Activated naive CD4-positive, alpha-beta T cell treated with anti-CD3 and anti-CD28 coated beads, Interleukin-2, amount 50 U/mL, for 24 hours (primary cell): ENCODE measurements at regions not wholly inside any gene's neighbourhood (a gene's known extent, or its start where the extent isn't known, plus 50 kb on each side); places are given as distances from the start of the nearest gene placed in this dataset.
"Not testable (repeated sequence)": the region's sequence is repeated elsewhere in the genome, so short reads cannot be mapped to it uniquely, and the experiment has no call there.

Source experiments
- H3K27ac Mint-ChIP-seq: one replicate; pipeline ENCODE4 v1.8.0; 2021; ENCODE audit warnings: mild to moderate bottlenecking, mixed read lengths
- H3K27me3 Mint-ChIP-seq: one replicate; pipeline ENCODE4 v1.8.0; 2021; ENCODE audit warnings: mixed read lengths
- H3K36me3 Mint-ChIP-seq: one replicate; pipeline ENCODE4 v1.8.0; 2021; ENCODE audit warnings: mixed read lengths
- H3K4me1 Mint-ChIP-seq: one replicate; pipeline ENCODE4 v1.8.0; 2021; ENCODE audit warnings: mixed read lengths
- H3K4me3 Mint-ChIP-seq: one replicate; pipeline ENCODE4 v1.8.0; 2021; ENCODE audit warnings: mild to moderate bottlenecking, mixed read lengths
- H3K9me3 Mint-ChIP-seq: one replicate; pipeline ENCODE4 v1.8.0; 2021; ENCODE audit warnings: mixed read lengths

DNA sequence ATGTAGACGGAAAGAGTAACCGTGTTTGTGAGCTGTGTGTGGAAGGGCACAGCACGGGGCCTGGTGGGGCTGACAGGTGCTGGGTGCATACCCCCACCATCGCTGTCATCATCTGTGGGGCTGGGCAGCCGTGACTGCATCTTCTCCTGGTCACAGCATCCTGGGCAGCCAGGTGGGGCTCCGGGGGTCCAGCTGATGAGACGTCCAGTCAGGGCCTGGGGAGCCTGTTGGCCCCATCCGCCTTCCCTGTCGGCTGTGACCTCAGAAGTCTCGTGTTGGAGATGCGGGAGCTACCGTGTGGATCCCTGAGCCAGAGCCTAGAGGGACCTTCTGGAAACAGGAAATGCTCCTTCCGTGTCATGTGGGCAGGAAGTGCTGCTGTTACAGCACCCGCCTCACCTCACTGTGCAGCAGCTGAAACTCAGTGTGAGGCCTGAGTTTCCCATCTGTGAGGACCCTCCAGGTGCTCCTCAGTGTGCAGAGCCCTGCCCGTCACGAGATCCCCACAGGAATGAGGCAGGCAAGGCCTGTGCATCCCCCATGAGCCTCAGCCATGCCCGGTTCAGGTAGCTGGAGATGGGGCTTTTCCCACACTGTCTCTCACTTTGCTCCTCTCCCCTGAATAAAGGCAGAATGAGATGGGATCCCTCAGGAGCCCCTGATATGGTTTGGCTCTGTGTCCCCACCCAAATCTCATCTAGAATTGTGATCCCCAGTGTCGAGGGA lies 108.7 kb downstream of the ERMARD start:
- Mint-ChIP-seq H3K27ac (no peak overlapping the region), H3K36me3 (peaks cover 2% of the 10 kb centered on the region), H3K9me3 (no peaks in the 10 kb centered on the region), H3K27me3 (no peaks in the 10 kb centered on the region), H3K4me1 (peaks cover 10% of the 10 kb centered on the region), H3K4me3 (no peak overlapping the region)

DNA sequence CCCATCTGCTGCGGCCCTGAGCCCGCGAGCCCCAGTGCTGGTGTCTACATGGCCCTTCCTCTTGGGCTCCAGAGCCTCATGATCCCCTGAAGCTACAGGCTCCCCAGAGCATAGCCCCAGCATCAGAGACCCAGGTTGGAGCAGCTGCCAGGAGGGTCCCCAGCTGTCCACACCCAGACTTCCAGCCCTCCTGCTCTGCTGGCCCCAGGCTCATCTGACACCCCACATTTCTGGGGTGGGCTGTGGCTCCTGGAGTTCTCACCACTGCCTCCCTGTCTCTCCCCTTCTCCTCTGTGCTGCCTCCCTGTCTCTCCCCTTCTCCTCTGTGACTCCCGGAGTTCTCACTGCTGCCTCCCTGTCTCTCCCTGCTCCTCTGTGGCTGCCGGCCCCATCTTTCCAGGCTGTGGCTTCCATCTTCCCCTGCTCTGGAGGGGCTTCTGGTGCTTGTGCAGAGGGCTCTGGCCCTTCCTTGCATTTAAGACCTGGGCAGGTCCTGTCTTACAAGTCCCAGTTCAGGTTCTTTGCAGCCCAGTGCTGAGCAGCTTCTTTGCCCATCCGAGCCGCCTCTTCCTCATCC lies 108.1 kb downstream of the ERMARD start:
- Mint-ChIP-seq H3K27me3 (no peaks in the 10 kb centered on the region), H3K9me3 (no peaks in the 10 kb centered on the region), H3K4me1 (peaks cover 10% of the 10 kb centered on the region), H3K4me3 (no peak overlapping the region), H3K36me3 (peaks cover 2% of the 10 kb centered on the region), H3K27ac (peak overlapping the region; percentile 26)

DNA sequence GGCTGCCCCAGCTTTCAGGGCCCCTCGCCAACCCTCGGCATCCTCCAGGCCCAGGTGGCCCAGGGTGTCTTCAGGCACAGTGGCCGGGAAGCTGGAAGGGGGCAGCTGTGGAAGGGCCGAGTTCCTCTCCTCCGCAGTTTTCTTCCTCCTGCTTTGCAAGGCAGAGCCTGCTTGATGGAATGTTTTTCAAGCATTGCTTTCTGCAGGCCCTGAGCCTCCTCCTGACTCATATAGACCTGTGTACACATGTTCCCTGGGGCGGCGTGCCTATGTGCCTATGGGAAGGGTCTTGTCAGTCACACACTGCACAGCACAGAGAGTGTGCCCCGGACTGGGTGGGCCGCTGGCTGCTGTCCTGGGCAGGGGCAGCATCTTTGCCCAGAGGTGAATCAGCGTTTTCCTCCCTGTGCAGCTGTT lies 107.5 kb downstream of the ERMARD start:
- peaks cover 2% of the 10 kb centered on the region for H3K36me3 Mint-ChIP-seq
- H3K27me3 Mint-ChIP-seq = no peaks in the 10 kb centered on the region
- H3K9me3 Mint-ChIP-seq = no peaks in the 10 kb centered on the region
- H3K4me1 Mint-ChIP-seq = peaks cover 10% of the 10 kb centered on the region
- no peak overlapping the region for H3K27ac Mint-ChIP-seq
- H3K4me3 Mint-ChIP-seq = no peak overlapping the region

DNA sequence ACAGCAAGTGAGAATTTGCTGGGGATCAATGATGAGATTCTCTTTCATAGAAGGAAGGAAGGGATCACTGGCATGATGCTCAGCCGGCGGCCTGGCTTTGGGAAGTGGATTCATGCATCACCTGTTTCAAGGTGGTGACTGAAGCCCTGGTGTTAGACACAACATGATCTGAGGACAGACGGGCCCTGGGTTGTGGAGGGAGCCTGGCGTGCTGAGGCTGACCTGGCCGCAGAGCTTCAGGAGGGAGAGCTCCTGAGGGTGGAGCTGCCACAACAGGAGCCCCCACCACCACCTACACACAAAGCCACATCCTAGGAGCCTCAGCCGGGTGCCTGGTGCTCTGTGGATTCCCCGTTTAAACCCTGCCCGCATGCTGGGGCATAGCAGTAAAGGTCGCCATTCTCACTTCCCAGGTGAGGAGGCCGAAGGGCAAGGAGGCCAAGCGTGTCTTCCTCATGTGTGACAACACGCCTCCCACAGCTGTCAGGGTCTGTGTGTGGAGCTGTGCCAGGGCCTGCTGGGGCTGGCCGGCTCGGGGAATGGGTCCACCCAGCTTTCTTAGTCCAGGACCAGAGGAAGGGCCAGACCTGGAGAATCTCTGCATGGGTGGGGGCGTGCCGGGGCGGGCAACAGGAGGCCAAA lies 107.0 kb downstream of the ERMARD start:
- H3K4me1 Mint-ChIP-seq = peaks cover 10% of the 10 kb centered on the region
- no peaks in the 10 kb centered on the region for H3K27me3 Mint-ChIP-seq
- H3K36me3 Mint-ChIP-seq = peaks cover 2% of the 10 kb centered on the region
- H3K9me3 Mint-ChIP-seq = no peaks in the 10 kb centered on the region
- H3K27ac Mint-ChIP-seq = no peak overlapping the region
- no peak overlapping the region for H3K4me3 Mint-ChIP-seq

DNA sequence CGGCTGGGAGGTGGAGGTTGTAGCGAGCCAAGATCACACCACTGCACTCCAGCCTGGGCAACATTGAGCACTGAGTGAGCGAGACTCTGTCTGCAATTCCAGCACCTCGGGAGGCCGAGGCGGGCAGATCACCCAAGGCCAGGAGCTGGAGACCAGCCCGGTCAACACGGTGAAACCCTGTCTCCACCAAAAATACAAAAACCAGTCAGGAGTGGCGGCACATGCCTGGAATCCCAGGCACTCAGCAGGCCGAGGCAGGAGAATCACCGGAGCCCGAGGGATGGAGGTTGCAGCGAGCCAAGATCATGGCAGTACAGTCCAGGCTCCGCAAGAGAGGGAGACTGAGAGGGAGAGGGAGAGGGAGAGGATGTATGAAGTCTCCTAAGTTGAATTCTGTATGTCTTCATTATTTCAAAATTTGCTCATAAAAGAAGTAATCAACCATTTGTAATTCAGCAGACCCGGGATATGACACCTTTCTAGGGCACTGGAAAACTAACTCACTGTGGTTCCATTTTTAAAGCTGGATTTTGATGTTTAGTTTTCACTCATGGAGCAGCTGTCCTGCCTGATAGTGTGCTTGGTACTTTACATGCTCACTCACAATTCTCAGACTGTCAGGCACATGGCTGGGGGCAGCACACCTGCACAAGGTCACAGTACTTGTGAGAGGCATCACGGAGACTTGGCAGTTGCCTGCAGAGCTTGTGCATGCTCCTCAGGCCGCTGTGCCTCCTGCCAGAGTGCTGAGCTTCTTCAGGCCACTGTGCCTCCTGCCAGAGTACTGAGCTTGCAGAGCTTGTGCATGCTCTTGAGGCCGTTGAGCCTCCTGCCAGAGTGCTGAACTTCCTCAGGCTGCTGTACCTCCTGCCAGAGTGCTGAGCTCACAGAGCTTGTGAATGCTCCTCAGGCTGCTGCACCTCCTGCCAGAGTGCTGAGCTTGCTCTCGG lies 106.2 kb downstream of the ERMARD start:
- Mint-ChIP-seq H3K9me3 (no peaks in the 10 kb centered on the region), H3K4me1 (peaks cover 10% of the 10 kb centered on the region), H3K36me3 (peaks cover 2% of the 10 kb centered on the region), H3K27ac (no peak overlapping the region), H3K4me3 (no peak overlapping the region), H3K27me3 (no peaks in the 10 kb centered on the region)

DNA sequence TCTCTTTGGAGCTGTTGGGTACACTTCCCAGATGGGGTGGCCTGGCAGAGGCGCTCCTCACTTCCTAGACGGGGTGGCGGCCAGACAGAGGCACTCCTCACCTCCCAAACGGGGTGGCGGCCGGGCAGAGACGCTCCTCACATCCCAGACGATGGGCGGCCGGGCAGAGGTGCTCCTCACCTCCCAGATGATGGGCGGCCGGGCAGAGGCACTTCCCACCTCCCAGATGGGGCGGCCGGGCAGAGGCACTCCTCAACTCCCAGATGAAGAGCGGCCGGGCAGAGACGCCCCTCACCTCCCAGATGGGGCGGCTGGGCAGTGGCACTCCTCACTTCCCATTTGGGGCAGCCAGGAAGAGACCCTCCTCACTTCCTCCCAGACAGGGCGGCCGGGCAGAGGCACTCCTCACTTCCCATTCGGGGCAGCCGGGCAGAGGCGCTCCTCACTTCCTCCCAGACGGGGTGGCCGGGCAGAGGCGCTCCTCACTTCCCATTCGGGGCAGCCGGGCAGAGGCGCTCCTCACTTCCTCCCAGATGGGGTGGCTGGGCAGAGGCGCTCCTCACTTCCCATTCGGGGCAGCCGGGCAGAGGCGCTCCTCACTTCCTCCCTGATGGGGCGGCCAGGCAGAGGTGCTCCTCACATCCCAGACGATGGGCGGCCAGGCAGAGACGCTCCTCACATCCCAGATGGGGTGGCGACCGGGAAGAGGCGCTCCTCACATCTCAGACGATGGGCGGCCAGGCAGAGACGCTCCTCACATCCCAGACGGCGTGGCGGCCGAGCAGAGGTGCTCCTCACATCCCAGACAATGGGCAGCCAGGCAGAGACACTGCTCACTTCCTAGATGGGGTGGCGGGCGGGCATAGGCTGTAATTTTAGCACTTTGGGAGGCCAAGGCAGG lies 105.3 kb downstream of the ERMARD start:
- H3K27ac Mint-ChIP-seq, H3K4me3 Mint-ChIP-seq, H3K4me1 Mint-ChIP-seq, H3K27me3 Mint-ChIP-seq, H3K9me3 Mint-ChIP-seq, H3K36me3 Mint-ChIP-seq: not testable (repeated sequence)

DNA sequence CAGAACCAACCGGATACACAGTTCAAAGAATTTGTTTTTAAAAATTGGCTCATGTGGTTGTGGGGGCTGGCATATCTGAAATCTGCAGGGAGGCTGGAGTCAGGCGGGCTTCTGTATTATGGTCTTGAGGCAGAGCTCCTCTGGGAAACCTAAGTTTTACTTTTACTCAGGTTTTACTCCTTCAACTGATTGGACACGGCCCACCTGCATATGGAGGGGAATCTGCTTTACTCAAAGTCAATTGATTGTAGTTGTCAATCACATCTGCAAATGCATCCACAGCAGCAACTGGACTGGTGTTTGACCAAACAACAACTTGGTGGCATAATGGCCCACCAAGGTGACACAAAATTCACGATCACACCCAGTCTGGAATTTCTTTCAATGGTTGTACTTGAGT lies 103.4 kb downstream of the ERMARD start:
- H3K4me1 Mint-ChIP-seq = no peaks in the 10 kb centered on the region
- H3K27ac Mint-ChIP-seq = peak overlapping the region; percentile 30
- H3K9me3 Mint-ChIP-seq = no peaks in the 10 kb centered on the region
- H3K4me3 Mint-ChIP-seq = no peak overlapping the region
- peaks cover 2% of the 10 kb centered on the region for H3K36me3 Mint-ChIP-seq
- H3K27me3 Mint-ChIP-seq = no peaks in the 10 kb centered on the region

DNA sequence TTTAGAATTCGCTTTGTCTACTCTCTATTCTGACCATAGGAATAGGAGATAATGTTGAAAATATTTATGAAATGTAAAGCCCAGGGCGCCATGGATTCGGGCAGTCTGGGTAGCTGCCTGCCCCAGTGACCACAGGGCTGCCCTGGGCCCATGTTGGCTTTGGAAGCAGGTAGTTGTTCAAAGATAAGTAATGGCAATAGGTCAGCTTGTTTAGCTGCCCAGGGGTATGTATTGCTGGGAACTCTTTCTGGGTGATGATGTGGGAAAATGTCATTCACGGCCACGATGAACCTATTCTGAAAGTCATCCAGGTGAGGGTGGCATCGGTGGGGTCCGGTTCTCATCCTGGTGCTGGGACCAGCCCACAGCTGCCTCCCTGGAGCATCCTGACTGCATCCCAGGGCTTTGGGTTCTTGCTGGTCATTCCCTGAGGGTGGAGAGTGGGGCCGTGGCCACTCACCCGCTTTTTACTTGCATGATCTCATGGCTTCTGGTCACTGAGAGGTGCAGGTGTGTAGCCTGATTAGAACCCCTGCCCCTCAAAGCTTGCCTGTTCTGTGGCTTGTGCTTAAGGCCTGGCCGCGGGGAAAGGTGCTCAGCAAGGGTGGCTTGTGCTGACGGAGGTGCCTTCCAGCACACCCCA lies 102.8 kb downstream of the ERMARD start:
- Mint-ChIP-seq H3K4me3 (no peak overlapping the region), H3K36me3 (peaks cover 2% of the 10 kb centered on the region), H3K27me3 (no peaks in the 10 kb centered on the region), H3K9me3 (no peaks in the 10 kb centered on the region), H3K4me1 (no peaks in the 10 kb centered on the region), H3K27ac (no peak overlapping the region)

DNA sequence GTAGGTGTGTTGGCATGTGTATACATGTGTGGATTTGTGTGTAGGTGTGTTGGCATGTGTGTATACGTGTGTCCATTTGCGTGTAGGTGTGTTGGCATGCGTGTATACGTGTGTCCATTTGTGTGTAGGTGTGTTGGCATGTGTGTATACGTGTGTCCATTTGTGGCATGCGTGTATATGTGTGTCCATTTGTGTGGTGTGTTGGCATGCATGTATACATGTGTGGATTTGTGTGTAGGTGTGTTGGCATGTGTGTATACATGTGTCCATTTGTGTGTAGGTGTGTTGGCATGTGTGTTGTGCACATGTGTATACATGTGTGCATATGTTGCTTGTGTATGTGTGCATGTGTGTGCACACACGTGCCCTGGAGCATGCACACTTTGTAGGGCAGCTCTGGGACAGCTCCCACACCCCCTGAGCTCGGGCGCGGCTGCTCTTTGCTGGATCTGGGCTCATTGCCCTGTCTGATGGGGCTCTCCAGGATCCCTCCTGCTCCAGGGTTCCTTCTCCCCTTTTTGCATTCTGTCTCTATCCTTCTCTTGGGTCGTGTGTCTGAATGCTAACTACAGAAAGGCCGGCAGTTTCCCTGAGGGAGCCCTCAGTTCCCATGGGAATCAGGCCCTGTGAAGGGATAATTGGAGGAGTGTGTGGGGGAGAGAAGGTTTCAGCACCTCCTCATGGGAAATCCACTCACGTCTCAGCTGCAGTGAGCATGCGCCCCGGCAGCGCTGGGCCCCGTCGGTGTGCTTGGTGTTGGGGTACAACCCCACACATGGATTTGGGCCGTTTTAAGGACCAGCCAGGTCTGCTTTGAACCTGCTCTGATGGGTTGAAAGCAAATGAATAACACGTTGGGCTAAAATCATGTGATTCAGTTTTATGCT lies 102.0 kb downstream of the ERMARD start:
- no peak overlapping the region for H3K4me3 Mint-ChIP-seq
- no peaks in the 10 kb centered on the region for H3K9me3 Mint-ChIP-seq
- H3K36me3 Mint-ChIP-seq = peaks cover 2% of the 10 kb centered on the region
- no peaks in the 10 kb centered on the region for H3K27me3 Mint-ChIP-seq
- no peak overlapping the region for H3K27ac Mint-ChIP-seq
- H3K4me1 Mint-ChIP-seq = no peaks in the 10 kb centered on the region

DNA sequence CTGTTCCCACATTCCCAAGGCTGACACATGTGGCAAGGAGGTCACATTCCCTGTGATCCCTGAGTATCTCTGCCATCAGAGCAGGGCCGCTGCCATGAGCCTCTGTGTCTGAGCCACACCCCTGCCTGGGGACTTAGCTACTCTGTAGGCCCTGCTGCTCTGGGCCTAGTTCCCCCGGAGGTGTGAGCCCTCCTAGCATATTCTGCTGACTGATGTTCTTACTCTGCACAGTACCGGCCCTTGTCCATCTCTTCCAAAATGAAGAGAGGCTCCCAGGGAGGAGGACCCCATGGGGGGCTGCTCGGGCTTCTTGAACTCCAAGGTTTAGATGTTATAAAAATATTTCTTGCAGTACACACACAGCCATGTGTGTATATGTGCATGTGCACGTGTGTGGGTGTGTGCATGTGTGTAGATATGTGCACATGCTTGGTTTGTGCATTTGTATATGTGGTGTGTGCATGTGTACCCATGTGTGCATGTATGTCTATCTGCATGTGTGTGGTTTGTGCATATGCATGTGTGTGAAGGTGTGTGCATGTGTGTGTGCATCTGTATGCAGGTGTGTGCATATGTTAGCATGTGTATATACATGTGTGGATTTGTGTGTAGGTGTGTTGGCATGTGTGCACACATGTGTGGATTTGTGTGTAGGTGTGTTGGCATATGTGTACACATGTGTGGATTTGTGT lies 101.2 kb downstream of the ERMARD start:
- no peaks in the 10 kb centered on the region for H3K9me3 Mint-ChIP-seq
- H3K4me3 Mint-ChIP-seq = no peak overlapping the region
- no peak overlapping the region for H3K27ac Mint-ChIP-seq
- no peaks in the 10 kb centered on the region for H3K4me1 Mint-ChIP-seq
- peaks cover 2% of the 10 kb centered on the region for H3K36me3 Mint-ChIP-seq
- H3K27me3 Mint-ChIP-seq = no peaks in the 10 kb centered on the region

DNA sequence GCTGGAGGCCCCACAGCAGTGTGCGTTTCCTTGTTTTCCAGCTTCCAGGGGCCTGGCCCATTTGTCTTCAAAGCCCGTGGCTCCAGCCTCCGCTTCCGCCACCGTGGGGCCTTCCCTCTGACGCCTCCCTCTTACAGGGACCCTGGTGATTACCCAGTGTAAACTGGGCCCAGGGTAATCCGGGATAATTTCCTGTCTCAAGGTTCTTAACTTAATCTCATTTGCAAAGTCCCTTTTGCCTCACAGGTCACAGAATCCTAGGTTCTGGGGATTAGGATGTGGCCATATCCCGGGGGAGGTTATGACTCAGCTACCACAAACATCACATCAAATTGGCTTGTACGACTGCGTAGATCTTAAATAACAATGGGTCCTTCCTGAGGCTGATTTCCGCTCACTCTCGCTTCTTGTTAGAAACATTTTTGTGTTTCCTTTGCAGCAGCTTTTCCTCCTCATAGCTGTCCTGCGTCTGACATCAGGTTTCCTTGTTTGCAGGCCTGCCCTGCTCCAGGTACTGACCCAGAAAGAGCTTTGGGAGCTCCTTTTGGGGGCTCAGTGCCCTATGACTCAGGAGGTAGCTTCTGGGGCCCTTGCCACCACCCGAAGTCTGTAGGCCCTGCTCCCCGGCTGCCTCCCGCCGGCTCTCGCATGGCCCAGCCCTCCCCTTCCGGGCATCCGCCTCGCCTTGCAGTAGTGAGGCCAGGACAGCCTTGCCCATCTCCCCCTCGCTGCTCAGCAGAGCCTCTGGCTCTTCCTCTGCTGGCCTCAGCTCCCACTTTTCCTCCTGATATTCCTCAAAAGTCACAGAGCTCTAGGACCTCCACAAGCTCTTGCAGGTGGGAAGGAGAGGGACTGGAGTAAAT lies 100.5 kb downstream of the ERMARD start:
- H3K4me3 Mint-ChIP-seq = no peak overlapping the region
- H3K9me3 Mint-ChIP-seq = no peaks in the 10 kb centered on the region
- no peaks in the 10 kb centered on the region for H3K4me1 Mint-ChIP-seq
- no peak overlapping the region for H3K27ac Mint-ChIP-seq
- no peaks in the 10 kb centered on the region for H3K36me3 Mint-ChIP-seq
- no peaks in the 10 kb centered on the region for H3K27me3 Mint-ChIP-seq

DNA sequence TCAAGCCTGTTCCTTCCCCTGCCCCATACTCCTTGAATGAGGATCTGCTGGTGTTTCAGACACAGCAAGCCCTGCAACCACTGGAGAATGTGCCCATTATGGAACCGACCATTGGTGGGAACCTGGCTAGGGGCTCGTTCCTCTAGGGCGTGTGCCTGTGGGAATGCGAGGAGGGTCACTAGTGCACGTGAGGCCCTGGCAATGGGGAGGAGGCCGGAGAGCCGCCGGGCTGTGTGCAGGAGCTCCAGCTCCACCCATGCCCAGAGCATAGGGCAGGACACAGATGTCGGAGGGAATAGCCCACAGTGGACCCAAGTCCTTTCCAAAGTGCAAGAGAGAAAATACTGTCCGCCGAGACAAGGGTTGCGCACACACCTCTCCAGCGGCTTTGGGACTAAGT lies 99.3 kb downstream of the ERMARD start:
- Mint-ChIP-seq H3K9me3 (no peaks in the 10 kb centered on the region), H3K27ac (no peak overlapping the region), H3K36me3 (no peaks in the 10 kb centered on the region), H3K4me3 (no peak overlapping the region), H3K27me3 (no peaks in the 10 kb centered on the region), H3K4me1 (no peaks in the 10 kb centered on the region)
